Neural crest cell (in vitro differentiated cells): ENCODE measurements at regions not wholly inside any gene's neighbourhood (a gene's known extent, or its start where the extent isn't known, plus 50 kb on each side); places are given as distances from the start of the nearest gene placed in this dataset.

Experiments used
- DNase-seq: peaks from one replicate; pipeline ENCODE4 v3.0.0; 2021; ENCODE audit warnings: low read depth, mixed read lengths, low spot score
- H3K27ac Mint-ChIP-seq: one replicate; pipeline ENCODE4 v1.8.0; 2021; ENCODE audit warnings: mild to moderate bottlenecking, mixed read lengths; ENCODE audit not compliant: unreplicated experiment
- H3K27me3 Mint-ChIP-seq: 2 replicates; pipeline ENCODE4 v1.8.0; 2021; ENCODE audit warnings: low read depth, mild to moderate bottlenecking, mixed read lengths
- H3K36me3 Mint-ChIP-seq: 2 replicates; pipeline ENCODE4 v1.8.0; 2021; ENCODE audit warnings: low read depth, mild to moderate bottlenecking, mixed read lengths
- H3K4me1 Mint-ChIP-seq: 2 replicates; pipeline ENCODE4 v1.8.0; 2021; ENCODE audit warnings: mixed read lengths
- H3K4me3 Mint-ChIP-seq: one replicate; pipeline ENCODE4 v1.8.0; 2021; ENCODE audit warnings: mild to moderate bottlenecking, mixed read lengths
- H3K9me3 Mint-ChIP-seq: 2 replicates; pipeline ENCODE4 v1.8.0; 2021; ENCODE audit warnings: mixed read lengths
- CTCF ChIP-seq: fragments of 200-600 bp; sonication (generic); conservative IDR thresholded peaks from 2 replicates; pipeline ENCODE4 v1.5.0; 2021; ENCODE audit warnings: antibody characterized with exemption, mild to moderate bottlenecking

GRCh38 chr15:72944565-72944964 is 107.7 kb upstream of the NEO1 start:
- no peak for TF ChIP-seq CTCF
- Mint-ChIP-seq H3K9me3 (peaks cover 8% of the 10 kb centered on the region), H3K27me3 (peaks cover 8% of the 10 kb centered on the region), H3K4me1 (no peaks in the 10 kb centered on the region), H3K4me3 (no peak overlapping the region), H3K27ac (no peak overlapping the region), H3K36me3 (no peaks in the 10 kb centered on the region)
- DNase-seq: no peak

- no peak for DNase-seq
- no peak overlapping the region for H3K4me3 Mint-ChIP-seq
- no peak overlapping the region for H3K27ac Mint-ChIP-seq
- no peak for TF ChIP-seq CTCF
- no peaks in the 10 kb centered on the region for H3K36me3 Mint-ChIP-seq
- peaks cover 6% of the 10 kb centered on the region for H3K27me3 Mint-ChIP-seq
- no peaks in the 10 kb centered on the region for H3K9me3 Mint-ChIP-seq
- H3K4me1 Mint-ChIP-seq: no peaks in the 10 kb centered on the region
Observed at GRCh38 chr15:72940229-72940622, 112.0 kb upstream of the NEO1 start.

GRCh38 chr15:72939514-72940228 is 112.6 kb upstream of the NEO1 start:
- H3K27ac Mint-ChIP-seq: no peak overlapping the region
- DNase-seq: no peak
- no peaks in the 10 kb centered on the region for H3K36me3 Mint-ChIP-seq
- no peak overlapping the region for H3K4me3 Mint-ChIP-seq
- peaks cover 6% of the 10 kb centered on the region for H3K27me3 Mint-ChIP-seq
- TF ChIP-seq CTCF: no peak
- H3K4me1 Mint-ChIP-seq: no peaks in the 10 kb centered on the region
- no peaks in the 10 kb centered on the region for H3K9me3 Mint-ChIP-seq

GRCh38 chr15:72936691-72937679 is 115.3 kb upstream of the NEO1 start:
- Mint-ChIP-seq H3K9me3 (no peaks in the 10 kb centered on the region), H3K36me3 (no peaks in the 10 kb centered on the region), H3K27ac (peak overlapping the region; percentile 35), H3K4me1 (no peaks in the 10 kb centered on the region), H3K4me3 (no peak overlapping the region), H3K27me3 (peaks cover 2% of the 10 kb centered on the region)
- DNase-seq: no peak
- no peak for TF ChIP-seq CTCF

- Mint-ChIP-seq H3K4me3 (no peak overlapping the region), H3K36me3 (no peaks in the 10 kb centered on the region), H3K9me3 (peaks cover 2% of the 10 kb centered on the region), H3K27me3 (peaks cover 6% of the 10 kb centered on the region), H3K4me1 (no peaks in the 10 kb centered on the region), H3K27ac (peak overlapping the region; percentile 35)
- TF ChIP-seq CTCF: no peak
- DNase-seq: no peak
Observed at GRCh38 chr15:72936237-72936636, 116.0 kb upstream of the NEO1 start.
